Fibroblast of skin of scalp (primary cell): ENCODE measurements at regions not wholly inside any gene's neighbourhood (a gene's known extent, or its start where the extent isn't known, plus 50 kb on each side); places are given as distances from the start of the nearest gene placed in this dataset.
"Not testable (repeated sequence)": the region's sequence is repeated elsewhere in the genome, so short reads cannot be mapped to it uniquely, and the experiment has no call there.

Source experiments
- DNase-seq: peaks from one replicate; pipeline ENCODE4 v3.0.0-alpha.2; 2013

DNA sequence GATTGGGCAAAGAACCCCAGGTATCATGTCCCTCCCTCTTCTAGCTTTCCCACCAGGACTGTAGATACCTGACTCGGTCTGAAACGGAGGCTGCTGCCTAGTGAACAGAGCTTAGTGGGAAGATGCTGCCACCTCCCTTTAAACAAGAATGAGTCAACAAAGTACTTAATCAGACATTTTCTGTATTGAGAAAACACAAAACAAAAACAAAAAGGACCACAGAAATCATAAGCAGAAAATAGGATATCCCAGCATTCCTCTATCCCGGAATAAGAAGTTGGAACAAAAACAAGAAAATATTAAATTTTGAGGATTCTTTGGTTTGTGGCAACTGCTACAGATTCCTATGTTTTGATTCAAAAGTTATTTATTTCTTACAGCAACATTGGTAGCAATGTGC is 51.7 kb upstream of the COL8A1 start:
- DNase-seq, result peak; percentile 78

GRCh38 chr3:99579965-99580364 is 58.4 kb upstream of the COL8A1 start:
- no peak for DNase-seq

GRCh38 chr3:99579246-99579645 is 59.1 kb upstream of the COL8A1 start:
- DNase-seq, result peak; percentile 85

- no peak for DNase-seq
These were observed 59.9 kb upstream of the COL8A1 start for GRCh38 chr3:99578339-99578970.

- DNase-seq, result peak; percentile 30
These were observed 61.4 kb upstream of the COL8A1 start for GRCh38 chr3:99576904-99577559.

DNA sequence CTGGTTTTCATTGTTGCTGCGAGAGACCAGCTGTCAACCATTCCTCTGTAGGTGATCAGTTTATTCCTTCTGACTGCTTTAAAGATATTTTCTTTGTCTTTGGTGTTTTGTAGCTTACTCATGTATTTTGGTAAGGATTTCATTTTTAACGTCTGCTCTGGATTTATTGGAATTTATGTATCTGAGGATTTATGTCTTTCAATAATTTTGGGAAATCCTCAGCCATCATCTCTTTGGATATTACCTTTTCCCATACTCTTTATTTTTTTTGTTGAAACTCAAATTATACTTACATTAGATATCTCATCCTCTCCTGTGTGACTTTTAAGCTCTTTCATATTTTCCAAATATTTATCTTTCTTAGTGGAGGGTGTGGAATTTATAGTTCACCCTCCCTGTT is 62.7 kb upstream of the COL8A1 start:
- DNase-seq, result no peak

DNA sequence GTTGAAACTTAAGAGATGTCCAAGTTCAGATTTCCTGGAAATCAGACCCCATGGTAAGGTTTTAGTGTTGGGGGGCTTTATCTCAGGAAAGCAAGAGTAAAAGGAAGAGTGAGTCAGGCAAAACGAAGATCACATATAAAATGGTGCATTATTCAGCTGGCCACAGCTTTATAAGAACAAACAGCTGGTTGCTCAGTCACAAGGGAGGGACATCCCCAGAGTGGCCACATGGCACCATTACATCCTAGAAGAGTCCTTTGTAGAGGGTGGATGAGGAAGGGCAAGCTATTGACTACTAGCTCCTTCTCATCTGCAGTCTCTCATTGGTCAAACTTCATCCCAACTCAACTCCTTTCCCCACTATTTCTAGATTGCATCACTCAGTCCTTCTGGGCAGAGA is 68.3 kb upstream of the COL8A1 start:
- DNase-seq, result no peak

DNA sequence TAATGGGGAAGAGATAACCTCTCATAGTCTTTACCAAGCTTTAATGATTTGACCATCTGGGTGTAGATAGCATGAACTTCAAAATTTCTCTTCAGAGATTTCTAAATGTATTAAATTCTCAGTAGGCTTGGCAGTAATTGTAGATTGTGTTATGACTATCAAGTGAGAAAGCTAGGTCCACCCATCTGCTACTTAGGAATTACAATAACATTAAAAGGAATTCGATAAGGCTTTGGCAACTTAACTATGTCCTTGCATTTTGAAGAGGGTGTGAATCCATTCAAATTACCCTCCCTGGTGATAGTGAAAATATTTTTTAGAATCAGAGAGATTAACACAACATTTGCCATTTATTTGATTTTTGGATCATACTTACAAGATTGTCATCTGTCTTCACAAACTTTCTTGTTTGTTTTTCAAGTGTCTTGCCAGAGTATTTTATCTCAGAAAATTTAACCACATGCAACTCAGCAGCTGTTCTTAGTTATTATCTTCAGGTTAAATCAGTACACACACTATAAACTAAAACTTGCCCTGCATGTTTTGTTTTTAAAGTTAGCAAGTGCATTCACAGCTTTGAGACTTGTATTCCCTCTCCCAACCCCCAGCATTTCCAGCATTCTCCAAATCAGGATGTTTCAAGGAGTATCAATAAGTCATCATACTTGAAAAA is 69.6 kb upstream of the COL8A1 start:
- DNase-seq, result no peak

- DNase-seq, result peak; percentile 82
These were observed 73.1 kb upstream of the COL8A1 start for GRCh38 chr3:99565331-99565730.

GRCh38 chr3:99562990-99563607 is 75.3 kb upstream of the COL8A1 start:
- DNase-seq, result peak; percentile 89

DNA sequence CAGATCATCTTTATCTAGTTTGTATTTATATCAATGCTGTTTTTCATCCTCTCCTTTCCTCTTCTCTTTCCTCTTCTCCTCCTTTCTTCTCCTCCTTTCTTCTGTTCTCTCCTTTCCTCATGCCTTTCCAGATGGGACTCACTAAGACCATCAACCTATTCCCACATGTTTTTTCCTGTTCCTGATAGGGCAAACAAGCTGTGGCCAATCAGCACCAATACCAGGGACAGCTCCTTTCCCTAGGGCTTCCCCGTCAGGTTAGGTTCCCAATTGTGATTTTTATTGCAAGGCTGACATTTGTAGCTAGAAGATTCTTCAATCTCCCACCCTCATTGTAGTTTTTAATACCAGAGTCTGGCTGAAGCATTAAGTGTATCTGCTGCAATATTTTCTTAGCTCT is 76.3 kb upstream of the COL8A1 start:
- peak; percentile 61 for DNase-seq

GRCh38 chr3:99561056-99561455 is 77.3 kb upstream of the COL8A1 start:
- DNase-seq, result no peak

GRCh38 chr3:99559196-99559595 is 79.2 kb upstream of the COL8A1 start:
- no peak for DNase-seq

GRCh38 chr3:99555885-99556284 is 82.5 kb upstream of the COL8A1 start:
- not testable (repeated sequence) for DNase-seq

DNA sequence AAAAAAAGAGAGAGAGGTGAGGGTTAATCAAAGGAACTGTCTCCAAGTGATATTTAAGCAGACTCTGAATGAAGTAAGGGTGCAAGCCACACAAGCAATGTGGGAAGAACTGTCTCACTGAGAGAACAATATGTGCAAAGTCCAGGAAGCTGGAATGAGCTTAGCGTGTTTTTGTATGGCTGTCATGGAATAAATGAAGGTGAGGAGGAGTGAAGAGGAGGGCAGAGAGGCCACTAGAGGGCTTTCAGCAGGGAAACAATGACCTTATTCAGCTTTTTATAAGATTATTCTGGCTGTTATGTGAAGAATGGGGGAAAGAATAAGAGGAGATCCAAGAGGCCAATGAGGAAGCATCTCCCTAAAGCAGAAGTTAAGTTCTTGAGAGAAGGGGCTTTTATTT is 86.9 kb upstream of the COL8A1 start:
- DNase-seq, result no peak

DNA sequence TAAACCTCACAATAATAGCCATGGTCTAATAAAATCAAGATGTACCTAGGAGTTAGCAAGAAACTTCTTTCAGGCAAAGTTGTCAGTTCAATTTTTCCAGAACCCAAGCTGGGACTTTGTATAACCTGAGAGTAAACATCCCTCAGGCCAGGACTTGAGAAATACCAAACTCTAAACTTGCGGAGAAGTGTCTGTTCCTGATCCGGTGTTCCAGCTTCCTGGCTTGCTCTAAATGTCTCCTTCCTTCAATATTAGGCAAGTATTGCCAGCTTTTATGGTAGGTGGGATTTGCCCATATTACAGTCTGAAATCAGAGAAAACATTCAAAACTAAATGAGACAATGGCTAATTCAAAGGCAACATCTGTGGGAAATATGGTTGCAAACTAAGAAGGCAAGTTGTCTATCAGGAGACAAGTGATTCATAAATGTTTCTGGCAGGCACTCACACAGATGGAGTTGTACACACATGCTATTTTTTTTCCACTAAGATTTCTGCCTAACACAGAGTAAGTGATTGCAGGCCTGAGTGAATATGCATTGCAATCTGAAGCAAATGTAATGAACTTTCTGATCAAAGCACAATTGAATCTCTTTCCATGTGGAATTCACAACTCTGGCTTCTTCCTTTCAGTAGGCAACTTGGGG is 88.3 kb upstream of the COL8A1 start:
- no peak for DNase-seq

DNA sequence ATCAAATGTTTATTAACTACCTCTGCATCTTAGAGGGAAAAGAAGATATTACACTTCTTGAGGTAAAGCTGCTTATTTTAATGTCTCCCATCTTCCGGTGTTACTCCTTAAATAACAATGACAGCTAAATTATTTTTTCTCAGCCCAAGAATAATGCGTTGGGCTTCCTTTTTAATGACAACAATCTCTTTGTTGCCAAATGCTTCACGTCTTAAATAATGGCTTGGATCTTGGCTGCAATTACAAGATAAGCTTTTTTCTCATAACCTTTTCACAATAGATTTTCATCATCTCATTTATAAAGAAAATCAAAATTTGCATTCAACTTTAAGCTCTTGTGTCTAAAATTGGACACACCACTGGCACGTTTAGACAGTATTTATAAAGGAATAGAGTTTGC is 89.2 kb upstream of the COL8A1 start:
- DNase-seq, result no peak

DNA sequence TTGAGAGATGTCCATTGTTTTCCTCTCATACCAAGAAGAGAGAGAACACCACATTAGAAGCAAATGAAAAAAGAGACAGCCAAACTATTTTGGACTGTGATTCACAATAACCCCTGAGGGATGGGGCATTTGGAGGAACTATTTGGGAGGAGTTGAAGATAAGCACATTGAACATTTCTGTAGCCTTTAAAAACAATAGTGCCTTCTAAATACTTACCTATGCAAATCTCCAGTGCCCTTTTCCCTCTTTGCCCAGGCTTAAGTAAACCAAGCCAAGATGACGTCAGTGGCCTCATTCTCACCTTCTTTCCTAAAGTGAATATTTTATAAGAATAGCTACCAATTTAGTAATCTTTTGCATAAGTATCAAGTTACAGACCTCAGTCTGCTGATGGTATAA is 89.7 kb upstream of the COL8A1 start:
- no peak for DNase-seq

DNA sequence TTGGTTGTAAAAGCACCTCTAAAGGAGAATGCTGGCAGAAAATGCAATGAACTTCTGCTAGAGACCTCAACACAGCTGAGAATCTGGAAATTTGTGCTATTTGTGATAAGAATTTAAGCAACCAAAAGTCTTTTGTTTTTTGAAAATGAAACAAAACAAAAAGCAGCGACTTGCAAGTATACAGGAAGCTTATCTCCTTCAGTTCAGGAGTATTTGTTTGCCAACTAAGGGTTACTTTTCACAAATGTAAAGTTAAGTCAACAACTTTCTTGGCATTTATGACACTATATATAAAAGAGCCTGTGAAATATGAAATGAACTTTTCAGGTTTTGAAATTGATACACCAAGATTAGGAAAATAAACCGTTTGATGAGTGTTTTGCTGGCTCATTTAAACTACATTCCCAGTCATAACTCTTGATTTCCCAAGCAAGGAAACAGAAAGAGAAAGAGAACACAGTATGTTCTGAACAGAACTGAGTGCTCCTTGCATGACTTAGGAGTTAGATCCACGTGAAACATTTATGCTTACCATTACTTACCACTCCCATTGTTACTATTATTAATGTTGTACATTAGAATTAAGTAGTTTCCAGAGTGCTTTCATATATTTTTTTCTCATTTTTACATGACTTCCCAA is 92.3 kb upstream of the COL8A1 start:
- no peak for DNase-seq

GRCh38 chr3:99544786-99545281 is 93.6 kb upstream of the COL8A1 start:
- peak; percentile 61 for DNase-seq

DNA sequence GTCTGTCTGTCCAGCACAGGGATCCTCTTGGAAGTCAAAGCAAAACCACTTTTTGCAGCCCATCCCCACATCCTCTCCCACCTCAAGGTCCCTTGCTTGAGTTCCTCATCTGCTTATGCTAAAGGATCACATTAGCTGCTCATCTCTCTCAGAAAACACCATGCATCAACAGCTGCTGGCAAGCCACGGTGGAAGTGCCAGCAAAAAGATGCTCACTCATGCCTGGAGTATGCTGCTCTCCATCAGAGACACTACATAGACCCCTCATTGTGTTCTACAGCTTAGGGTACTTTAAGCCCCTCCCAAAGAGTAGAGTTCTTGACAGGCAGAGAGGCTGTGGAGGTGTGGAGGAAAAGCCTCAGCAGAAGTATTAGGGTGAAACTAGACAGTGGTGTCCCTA is 94.6 kb upstream of the COL8A1 start:
- no peak for DNase-seq

DNA sequence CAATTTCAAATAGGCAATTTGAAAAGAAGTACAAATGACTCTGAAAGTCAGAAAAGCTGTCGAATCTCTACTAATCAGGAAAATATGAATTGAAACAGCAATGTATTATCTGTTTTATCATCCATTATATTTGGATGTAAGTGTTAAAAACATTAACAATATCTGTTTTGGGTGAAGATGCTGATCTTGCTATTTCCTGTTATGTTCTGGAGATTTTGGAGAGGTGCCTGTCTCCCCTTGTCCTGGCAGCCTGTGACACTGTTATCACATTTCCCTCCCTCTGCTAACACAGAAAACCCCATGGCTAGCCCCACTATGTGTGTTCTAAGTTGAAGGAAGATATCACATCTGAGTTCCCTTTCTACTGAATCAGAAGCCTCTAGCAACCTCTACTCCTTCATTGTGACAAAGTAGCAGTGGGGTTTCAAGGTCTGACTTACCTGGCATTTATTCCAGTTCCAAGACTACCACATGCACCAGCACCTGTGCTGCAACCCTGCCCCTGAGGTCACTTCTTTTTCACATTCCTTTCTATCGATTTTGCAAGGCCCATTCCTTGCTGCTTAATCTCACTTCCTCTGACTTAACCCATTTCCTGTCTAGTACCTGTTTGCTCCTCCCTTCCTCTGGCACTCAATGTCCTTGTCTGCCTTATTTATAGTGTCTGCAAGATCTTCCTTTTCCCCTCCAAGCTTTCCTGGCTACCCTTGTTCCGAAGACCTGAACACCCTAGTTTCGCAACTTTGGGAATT is 95.5 kb upstream of the COL8A1 start:
- DNase-seq, result no peak
